B cell (primary cell): ENCODE measurements at regions not wholly inside any gene's neighbourhood (a gene's known extent, or its start where the extent isn't known, plus 50 kb on each side); places are given as distances from the start of the nearest gene placed in this dataset.

Source experiments
- ATAC-seq: fragments of 200-7000 bp; cut with Tn5 transposase; one replicate; pipeline ENCODE4 v1.10.0; 2021; ENCODE audit warnings: low read depth, mild to moderate bottlenecking, moderate number of reproducible peaks, moderate library complexity
- CTCF ChIA-PET: fragments of 350-600 bp; sonication (Branson Sonifier 250); formaldehyde crosslinking; loops from one replicate; lab custom pipeline; 2021; ENCODE audit warnings: antibody characterized with exemption, inconsistent platforms; lab: Charles Lee
- POLR2A ChIA-PET: fragments of 350-600 bp; sonication (Branson Sonifier 250); formaldehyde crosslinking; loops from one replicate; lab custom pipeline; 2021; ENCODE audit warnings: antibody characterized with exemption; lab: Charles Lee
- DNase-seq: peaks from one replicate; pipeline ENCODE4 v3.0.0; 2013
- H2AFZ ChIP-seq: 2 replicates; pipeline ENCODE4 v1.6.1; 2012; ENCODE audit warnings: mild to moderate bottlenecking, low read depth, low read length; ENCODE audit not compliant: insufficient read depth, poor library complexity, severe bottlenecking
- H3K27ac ChIP-seq, 2 donors: 1 replicate in 1 of 2; 2 replicates in 1 of 2; pipeline ENCODE4 v1.5.1; 2012 to 2013; ENCODE audit warnings: low read length in 2 of 2, mild to moderate bottlenecking in 2 of 2, moderate library complexity in 1 of 2
- H3K27me3 ChIP-seq, 4 experiments: fragments of 200-600 bp in 1 of 4; sonication (generic) in 1 of 4; replicated peaks in 1 of 4; 1 replicate in 2 of 4; 2 replicates in 2 of 4; pipeline versions ENCODE4 v1.6.1 to v1.7.0; 2013 to 2016; ENCODE audit warnings: low read length in 3 of 4, mild to moderate bottlenecking in 2 of 4, mixed read lengths in 1 of 4, moderate library complexity in 1 of 4; ENCODE audit not compliant: insufficient read depth in 4 of 4, control insufficient read depth in 3 of 4; ENCODE audit errors: control extremely low read depth in 1 of 4
- H3K36me3 ChIP-seq, 2 experiments: replicated peaks in 1 of 2; 1 replicate in 1 of 2; 2 replicates in 1 of 2; pipeline versions ENCODE4 v1.6.1 to v1.7.1; 2013; ENCODE audit warnings: low read length in 1 of 2; ENCODE audit not compliant: insufficient read depth in 2 of 2, control insufficient read depth in 1 of 2; ENCODE audit errors: control extremely low read depth in 1 of 2, extremely low read depth in 1 of 2
- H3K4me1 ChIP-seq, 2 donors: fragments of 200-600 bp in 1 of 2; sonication (generic) in 1 of 2; 1 replicate in 1 of 2; 2 replicates in 1 of 2; pipeline versions ENCODE4 v1.5.1 to v1.6.1; 2013 to 2017; ENCODE audit warnings: low read length in 2 of 2; ENCODE audit not compliant: control insufficient read depth in 2 of 2, insufficient read depth in 2 of 2
- H3K4me2 ChIP-seq: replicated peaks from 2 replicates; pipeline ENCODE3; 2012; ENCODE audit warnings: mild to moderate bottlenecking, low read depth, low read length; ENCODE audit not compliant: poor library complexity, severe bottlenecking
- H3K4me3 ChIP-seq, 5 experiments: fragments of 200-600 bp in 1 of 5; sonication (generic) in 1 of 5; 1 replicate in 3 of 5; 2 replicates in 2 of 5; pipeline versions ENCODE4 v1.5.1 to v1.7.0; 2011 to 2016; ENCODE audit warnings: low read length in 4 of 5, mild to moderate bottlenecking in 4 of 5, low read depth in 2 of 5, control low read depth in 1 of 5, moderate library complexity in 1 of 5; ENCODE audit not compliant: insufficient read depth in 1 of 5; ENCODE audit errors: control extremely low read depth in 1 of 5, extremely low read depth in 1 of 5
- H3K79me2 ChIP-seq: fragments of 200-600 bp; sonication (generic); one replicate; pipeline ENCODE4 v1.6.0; 2016; ENCODE audit warnings: low read length; ENCODE audit not compliant: control insufficient read depth, insufficient read depth
- H3K9ac ChIP-seq: fragments of 200-600 bp; sonication (generic); 2 replicates; pipeline ENCODE4 v1.6.1; 2017; ENCODE audit warnings: mild to moderate bottlenecking, low read length, moderate library complexity
- H3K9me3 ChIP-seq, 3 donors: one replicate each; pipeline versions ENCODE4 v1.6.1 to v1.7.1; 2013; ENCODE audit warnings: low read length in 2 of 3; ENCODE audit not compliant: control insufficient read depth in 2 of 3, insufficient read depth in 1 of 3; ENCODE audit errors: control extremely low read depth in 1 of 3
- H4K20me1 ChIP-seq: 2 replicates; pipeline ENCODE4 v1.6.0; 2012; ENCODE audit warnings: mild to moderate bottlenecking, low read length; ENCODE audit not compliant: insufficient read depth, control insufficient read depth, poor library complexity, severe bottlenecking
- H3K27ac Mint-ChIP-seq: one replicate; pipeline ENCODE4 v1.8.0; 2021; ENCODE audit warnings: mixed read lengths
- H3K27me3 Mint-ChIP-seq: one replicate; pipeline ENCODE4 v1.8.0; 2021; ENCODE audit warnings: mixed read lengths
- H3K4me1 Mint-ChIP-seq: one replicate; pipeline ENCODE4 v1.8.0; 2021; ENCODE audit warnings: mixed read lengths
- H3K4me3 Mint-ChIP-seq: one replicate; pipeline ENCODE4 v1.8.0; 2021; ENCODE audit warnings: mixed read lengths
- H3K9me3 Mint-ChIP-seq: one replicate; pipeline ENCODE4 v1.8.0; 2022; ENCODE audit warnings: mixed read lengths; ENCODE audit not compliant: insufficient read depth
- CTCF ChIP-seq: fragments of 200-600 bp; IDR thresholded peaks from one replicate; pipeline ENCODE4 v1.8.0; 2022; ENCODE audit warnings: antibody characterized with exemption, mild to moderate bottlenecking
- EZH2 ChIP-seq: IDR thresholded peaks from 2 replicates; pipeline ENCODE4 v1.6.1; 2012; ENCODE audit warnings: borderline replicate concordance, low read depth, mild to moderate bottlenecking, moderate library complexity, low read length; ENCODE audit not compliant: insufficient read depth, poor library complexity, severe bottlenecking
- WGBS: methylation state at CpG from one replicate; pipeline ENCODE4 v1.1.5; 2013; ENCODE audit warnings: missing lambda C conversion rate; ENCODE audit not compliant: insufficient coverage; 5-methylcytosine and 5-hydroxymethylcytosine counted together
- intact Hi-C: fragments of 100-400 bp; cut with micrococcal nuclease; formaldehyde crosslinking; loops from one replicate; pipeline ENCODE4 v1.10.0; 2022

DNA sequence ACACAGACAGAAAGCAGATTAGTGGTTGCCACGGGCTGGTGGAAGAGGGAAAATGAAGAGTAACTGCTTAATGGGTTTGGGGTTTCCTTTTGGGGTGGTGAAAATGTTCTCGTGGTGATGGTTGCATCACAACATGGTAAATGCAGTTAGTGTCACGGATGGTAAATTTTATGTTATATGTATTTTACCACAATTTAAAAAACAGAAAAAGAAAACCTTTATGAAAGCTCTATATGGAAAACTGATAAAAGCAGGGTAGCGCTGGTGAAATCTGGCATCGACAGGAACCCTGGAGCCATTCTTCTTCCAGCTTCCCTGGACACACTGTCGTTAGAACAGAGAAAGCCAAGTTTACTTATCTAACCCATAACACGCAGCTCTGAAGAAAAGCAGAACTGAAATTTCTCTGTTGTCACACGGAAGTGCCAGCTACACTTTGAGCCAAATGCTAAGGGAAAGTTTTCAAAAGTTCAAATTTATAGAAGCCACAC lies 287.7 kb upstream of the NR2F2 start:
- TF ChIP-seq CTCF (no peak), EZH2 (no peak)
- DNase-seq (peak; percentile 31), ATAC-seq (no peak)
- Histone ChIP-seq H3K79me2 (no peaks in the 10 kb centered on the region), H3K4me2 (peak overlapping the region; percentile 49), H3K36me3 (no peaks in the 10 kb centered on the region), H3K4me1 (peaks cover 4 to 6% of the 10 kb centered on the region in 2 donors), H3K9me3 (no peaks in the 10 kb centered on the region), H3K27ac (peak overlapping the region; percentile 33 to 60), H4K20me1 (no peaks in the 10 kb centered on the region), H3K27me3 (peaks cover 0 to 3% (median 0%) of the 10 kb centered on the region in 4 experiments), H3K9ac (no peak overlapping the region), H2AFZ (peak overlapping the region; percentile 35), H3K4me3 (peak overlapping the region in 2 of 5 experiments; percentile 11 to 35)
- H3K27me3 Mint-ChIP-seq: no peaks in the 10 kb centered on the region
- 0% methylated on average over 3 of the region's 8 CpGs for WGBS
- H3K4me3 Mint-ChIP-seq: no peak overlapping the region
- H3K4me1 Mint-ChIP-seq: peaks cover 6% of the 10 kb centered on the region
- ChIA-PET CTCF (no interaction called here), POLR2A (no interaction called here)
- intact Hi-C loops: no loop called here
- H3K27ac Mint-ChIP-seq: no peak overlapping the region
- H3K9me3 Mint-ChIP-seq: no peaks in the 10 kb centered on the region

GRCh38 chr15:96043591-96044171 lies 286.8 kb upstream of the NR2F2 start:
- H2AFZ ChIP-seq: no peak overlapping the region
- H3K9me3 Mint-ChIP-seq: no peaks in the 10 kb centered on the region

More at GRCh38 chr15:96043591-96044171, 286.8 kb upstream of the NR2F2 start:
- Histone ChIP-seq H3K27me3 (no peaks in the 10 kb centered on the region), H3K9me3 (no peaks in the 10 kb centered on the region), H3K4me1 (peaks cover 4 to 6% of the 10 kb centered on the region in 2 donors), H3K27ac (peak overlapping the region in 1 of 2 donors; percentile 13), H3K4me2 (no peak overlapping the region), H3K36me3 (no peaks in the 10 kb centered on the region), H4K20me1 (no peaks in the 10 kb centered on the region), H3K9ac (no peak overlapping the region), H3K4me3 (peak overlapping the region in 1 of 5 experiments; percentile 3), H3K79me2 (no peaks in the 10 kb centered on the region)
- no peak for ATAC-seq
- no peak overlapping the region for H3K4me3 Mint-ChIP-seq
- TF ChIP-seq EZH2 (no peak), CTCF (no peak)
- no peak overlapping the region for H3K27ac Mint-ChIP-seq
- ChIA-PET POLR2A (no interaction called here), CTCF (interaction anchor here (0.6 kb wide), 1 partner anchor 38 kb away, joined by 3 read pairs; no protein-coding TSS in a partner anchor)
- peaks cover 6% of the 10 kb centered on the region for H3K4me1 Mint-ChIP-seq
- intact Hi-C loops: no loop called here
- WGBS: 100% methylated on average over 2 of the region's 7 CpGs
- no peak for DNase-seq
- no peaks in the 10 kb centered on the region for H3K27me3 Mint-ChIP-seq
